Left ventricle myocardium inferior (tissue), 1 donor: ENCODE measurements at regions not wholly inside any gene's neighbourhood (a gene's known extent, or its start where the extent isn't known, plus 50 kb on each side); places are given as distances from the start of the nearest gene placed in this dataset.

Experiments
- DNase-seq: peaks from one replicate; pipeline ENCODE4 v3.0.0-alpha.2; 2020
- H3K27ac ChIP-seq: fragments of 200-600 bp; replicated peaks from 2 replicates; pipeline ENCODE4 v1.8.0; 2021
- H3K27me3 ChIP-seq: fragments of 200-600 bp; 2 replicates; pipeline ENCODE4 v1.8.0; 2021; ENCODE audit warnings: low read depth
- H3K36me3 ChIP-seq: fragments of 200-600 bp; 2 replicates; pipeline ENCODE4 v1.8.0; 2021
- H3K4me1 ChIP-seq: fragments of 200-600 bp; 2 replicates; pipeline ENCODE4 v1.8.0; 2021
- H3K4me3 ChIP-seq: fragments of 200-600 bp; 2 replicates; pipeline ENCODE4 v1.8.0; 2021; ENCODE audit warnings: mild to moderate bottlenecking, moderate library complexity
- H3K9me3 ChIP-seq: fragments of 200-600 bp; replicated peaks from 2 replicates; pipeline ENCODE4 v1.8.0; 2021
- CTCF ChIP-seq: fragments of 200-600 bp; IDR thresholded peaks from 2 replicates; pipeline ENCODE4 v1.8.0; 2021; ENCODE audit warnings: antibody characterized with exemption, mild to moderate bottlenecking, borderline replicate concordance
- intact Hi-C: fragments of 100-400 bp; cut with micrococcal nuclease; formaldehyde crosslinking; loops from one replicate; pipeline ENCODE4 v1.11.0; 2022
- donor health status: DM: no; HTN: yes; CAD: no; lungs with severe emphysema.

GRCh38 chr3:182255158-182255557 lies 538.1 kb upstream of the ATP11B start:
- Histone ChIP-seq H3K4me3 (no peak overlapping the region), H3K27ac (no peak overlapping the region), H3K4me1 (no peaks in the 10 kb centered on the region), H3K27me3 (peaks cover 20% of the 10 kb centered on the region), H3K36me3 (no peaks in the 10 kb centered on the region), H3K9me3 (no peaks in the 10 kb centered on the region)
- TF ChIP-seq CTCF = no peak
- DNase-seq = no peak
- intact Hi-C loops = no loop called here

DNA sequence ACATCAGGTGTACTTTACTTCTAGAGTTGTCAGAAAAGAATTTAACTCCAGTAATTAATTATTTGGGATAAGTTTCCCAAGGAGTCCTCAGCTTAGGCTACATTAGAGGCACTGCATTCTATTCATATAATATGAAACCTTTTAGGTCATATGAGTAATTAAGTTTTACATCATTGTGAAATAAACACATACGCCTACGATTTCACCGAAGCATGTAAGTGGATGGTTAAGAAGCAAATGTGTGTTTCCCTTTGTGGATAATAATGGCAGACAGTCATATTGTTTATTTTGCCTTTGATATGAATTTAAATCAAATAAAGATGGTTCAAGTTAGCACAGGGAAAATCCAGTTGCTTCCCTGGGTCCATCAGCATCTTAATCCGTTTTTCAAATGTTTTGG lies 535.9 kb upstream of the ATP11B start:
- DNase-seq = no peak
- Histone ChIP-seq H3K9me3 (no peaks in the 10 kb centered on the region), H3K4me1 (no peaks in the 10 kb centered on the region), H3K36me3 (no peaks in the 10 kb centered on the region), H3K4me3 (no peak overlapping the region), H3K27me3 (peaks cover 42% of the 10 kb centered on the region), H3K27ac (no peak overlapping the region)
- intact Hi-C loops = no loop called here
- no peak for TF ChIP-seq CTCF

DNA sequence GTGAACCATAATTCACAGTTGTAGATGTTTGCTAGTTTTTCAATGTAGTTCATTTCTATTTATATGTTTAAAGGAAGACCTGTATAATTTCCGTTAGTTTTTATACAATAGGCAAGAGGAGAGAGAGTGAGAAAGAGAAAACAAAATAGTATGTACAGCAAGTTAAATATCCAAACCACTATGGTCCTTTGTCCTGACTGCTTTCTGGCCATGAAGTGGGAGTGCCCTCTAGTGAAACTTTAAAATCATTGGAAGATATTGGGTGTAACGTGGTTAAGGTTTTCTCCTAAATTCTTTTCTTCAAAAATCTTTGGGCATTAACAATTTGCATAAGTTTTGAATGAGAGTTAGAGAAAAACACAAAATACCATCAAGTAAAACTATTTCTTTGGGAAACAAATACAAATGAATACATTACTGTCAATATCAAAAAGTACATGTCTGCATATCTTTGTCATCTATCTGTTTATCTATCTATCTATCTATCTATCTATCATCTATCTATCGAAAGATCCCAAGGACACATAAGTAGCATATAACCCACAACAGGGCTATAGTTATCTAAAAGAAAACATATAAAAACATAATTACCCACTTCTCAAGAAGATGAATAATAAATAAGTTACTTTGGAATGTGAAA lies 534.6 kb upstream of the ATP11B start:
- no peak overlapping the region for H3K4me3 ChIP-seq
- no peaks in the 10 kb centered on the region for H3K4me1 ChIP-seq
- H3K9me3 ChIP-seq = no peaks in the 10 kb centered on the region
- H3K27me3 ChIP-seq = peaks cover 52% of the 10 kb centered on the region
- DNase-seq = no peak
- no peaks in the 10 kb centered on the region for H3K36me3 ChIP-seq
- no peak overlapping the region for H3K27ac ChIP-seq
- intact Hi-C loops = no loop called here
- peak; percentile 63 for TF ChIP-seq CTCF

- Histone ChIP-seq H3K27me3 (peaks cover 55% of the 10 kb centered on the region), H3K4me3 (no peak overlapping the region), H3K36me3 (no peaks in the 10 kb centered on the region), H3K27ac (no peak overlapping the region), H3K4me1 (no peaks in the 10 kb centered on the region), H3K9me3 (no peaks in the 10 kb centered on the region)
- intact Hi-C loops = no loop called here
- no peak for TF ChIP-seq CTCF
- DNase-seq = peak; percentile 14
Observed at GRCh38 chr3:182259579-182259978, 533.7 kb upstream of the ATP11B start.

- no peak for DNase-seq
- Histone ChIP-seq H3K27ac (no peak overlapping the region), H3K9me3 (no peaks in the 10 kb centered on the region), H3K27me3 (peaks cover 55% of the 10 kb centered on the region), H3K4me1 (no peaks in the 10 kb centered on the region), H3K36me3 (no peaks in the 10 kb centered on the region), H3K4me3 (no peak overlapping the region)
- intact Hi-C loops = no loop called here
- no peak for TF ChIP-seq CTCF
Observed at GRCh38 chr3:182261041-182261440, 532.3 kb upstream of the ATP11B start.
